Stimulated activated CD8-positive, alpha-beta memory T cell treated with anti-CD3 and anti-CD28 coated beads, Interleukin-7, amount 100 ng/mL, for 48 hours (primary cell): ENCODE measurements at regions not wholly inside any gene's neighbourhood (a gene's known extent, or its start where the extent isn't known, plus 50 kb on each side); places are given as distances from the start of the nearest gene placed in this dataset.
A peak's percentile ranks its signal among the peaks of the same experiment; 100 is the strongest.
"Not testable (repeated sequence)": the region's sequence is repeated elsewhere in the genome, so short reads cannot be mapped to it uniquely, and the experiment has no call there.

ENCODE experiments used
- DNase-seq, 2 donors: peaks; one replicate each; pipeline ENCODE4 v3.0.0-alpha.2; 2020; ENCODE audit warnings: low read depth in 1 of 2; ENCODE audit errors: extremely low read depth in 1 of 2

GRCh38 chr9:105021917-105022316 lies 94.0 kb upstream of the ABCA1 start:
- no peak for DNase-seq

GRCh38 chr9:105022545-105022944 lies 94.6 kb upstream of the ABCA1 start:
- not testable (repeated sequence) for DNase-seq

- DNase-seq, result no peak
These were observed 95.8 kb upstream of the ABCA1 start for GRCh38 chr9:105023788-105024187.

- DNase-seq, result no peak
These were observed 96.6 kb upstream of the ABCA1 start for GRCh38 chr9:105024529-105024928.

- DNase-seq, result no peak
These were observed 98.5 kb upstream of the ABCA1 start for GRCh38 chr9:105026451-105026850.

- DNase-seq, result no peak
These were observed 99.1 kb upstream of the ABCA1 start for GRCh38 chr9:105027084-105027483.

- no peak for DNase-seq
These were observed 102.3 kb upstream of the ABCA1 start for GRCh38 chr9:105030285-105030684.

GRCh38 chr9:105037139-105037538 lies 109.2 kb upstream of the ABCA1 start:
- DNase-seq, result no peak

- DNase-seq, result no peak
These were observed 110.1 kb upstream of the ABCA1 start for GRCh38 chr9:105038051-105038450.

GRCh38 chr9:105039175-105039799 lies 111.3 kb upstream of the ABCA1 start:
- DNase-seq, result no peak

GRCh38 chr9:105043370-105043936 lies 115.5 kb upstream of the ABCA1 start:
- no peak for DNase-seq

- no peak for DNase-seq
These were observed 116.6 kb upstream of the ABCA1 start for GRCh38 chr9:105044518-105044917.

GRCh38 chr9:105046907-105047741 lies 119.2 kb upstream of the ABCA1 start:
- DNase-seq, result no peak

GRCh38 chr9:105047742-105048041 lies 119.7 kb upstream of the ABCA1 start:
- no peak for DNase-seq

- DNase-seq, result no peak
These were observed 120.4 kb upstream of the ABCA1 start for GRCh38 chr9:105048331-105048730.

- no peak for DNase-seq
These were observed 122.3 kb upstream of the ABCA1 start for GRCh38 chr9:105050296-105050695.

GRCh38 chr9:105051897-105052296 lies 123.9 kb upstream of the ABCA1 start:
- DNase-seq, result no peak

- no peak for DNase-seq
These were observed 124.4 kb upstream of the ABCA1 start for GRCh38 chr9:105052346-105052745.

GRCh38 chr9:105053209-105053652 lies 125.3 kb upstream of the ABCA1 start:
- DNase-seq, result peak; percentile 24 to 69

GRCh38 chr9:105054491-105054890 lies 126.5 kb upstream of the ABCA1 start:
- no peak for DNase-seq

- DNase-seq, result no peak
These were observed 128.0 kb upstream of the ABCA1 start for GRCh38 chr9:105055917-105056316.

GRCh38 chr9:105057551-105057950 lies 129.6 kb upstream of the ABCA1 start:
- DNase-seq, result no peak
